Thyroid gland (tissue), 4 donors: ENCODE measurements at regions not wholly inside any gene's neighbourhood (a gene's known extent, or its start where the extent isn't known, plus 50 kb on each side); places are given as distances from the start of the nearest gene placed in this dataset.

Source experiments
- DNase-seq, 2 donors: peaks; one replicate each; pipeline ENCODE4 v3.0.0-alpha.2; 2019
- H3K27ac ChIP-seq, 3 donors: fragments of 200-600 bp; sonication (generic); 1 replicate in 2 of 3; 2 replicates in 1 of 3; pipeline ENCODE4 v1.5.1; 2016 to 2019; ENCODE audit warnings: mild to moderate bottlenecking in 1 of 3, moderate library complexity in 1 of 3
- H3K27me3 ChIP-seq: fragments of 200-600 bp; sonication (generic); one replicate; pipeline ENCODE4 v1.5.1; 2019
- H3K36me3 ChIP-seq, 2 donors: fragments of 200-600 bp; sonication (generic); one replicate each; pipeline ENCODE4 v1.5.1; 2016 to 2019
- H3K4me1 ChIP-seq, 2 donors: fragments of 200-600 bp; sonication (generic); one replicate each; pipeline ENCODE4 v1.5.1; 2017 to 2019
- H3K4me3 ChIP-seq, 3 donors: fragments of 200-600 bp; sonication (generic); replicated peaks in 1 of 3; 1 replicate in 2 of 3; 2 replicates in 1 of 3; pipeline ENCODE4 v1.5.1; 2016; ENCODE audit warnings: mild to moderate bottlenecking in 1 of 3
- H3K9me3 ChIP-seq: fragments of 200-600 bp; sonication (generic); one replicate; pipeline ENCODE4 v1.5.1; 2017
- WGBS, 2 donors: methylation state at CpG; one replicate each; pipeline ENCODE4 v1.1.5; 2017; 5-methylcytosine and 5-hydroxymethylcytosine counted together
- intact Hi-C: fragments of 100-400 bp; cut with DNase I; formaldehyde crosslinking; loops from one replicate; pipeline ENCODE4 v1.15.1; 2023
- TF ChIP-seq, protein P1 (sequence below), 6 experiments: fragments of 200-600 bp in 3 of 6; fragments of 450-650 bp in 3 of 6; sonication (generic) in 3 of 6; IDR thresholded peaks; one replicate each; pipeline ENCODE4 v1.5.1; 2016 to 2019; ENCODE audit warnings: antibody characterized with exemption in 6 of 6, mild to moderate bottlenecking in 2 of 6, inconsistent platforms in 1 of 6, moderate library complexity in 1 of 6

DNA sequence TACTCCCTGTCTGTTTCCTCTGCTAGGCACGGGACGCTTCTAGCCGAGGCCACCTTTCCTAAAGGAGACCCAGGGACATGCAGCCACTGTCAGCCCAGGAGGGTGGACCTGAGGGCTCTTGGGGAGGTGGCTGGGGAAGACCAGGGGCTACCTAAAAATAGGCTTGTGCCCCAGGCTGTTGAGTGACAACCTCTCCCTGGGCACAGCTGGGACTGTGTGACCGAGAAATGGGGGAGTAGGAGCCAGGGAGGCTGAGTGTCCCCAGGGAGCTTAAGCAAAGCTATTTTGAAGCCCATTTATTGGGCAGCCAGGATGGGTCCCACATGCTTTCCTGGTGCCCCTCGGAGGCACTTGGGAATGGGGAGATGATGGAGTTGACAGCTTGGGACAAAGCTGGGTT lies 63.8 kb downstream of the CALML3 start:
- H3K9me3 ChIP-seq: no peaks in the 10 kb centered on the region
- intact Hi-C loops: no loop called here
- no peak overlapping the region for H3K4me3 ChIP-seq
- TF ChIP-seq, protein P1, sequence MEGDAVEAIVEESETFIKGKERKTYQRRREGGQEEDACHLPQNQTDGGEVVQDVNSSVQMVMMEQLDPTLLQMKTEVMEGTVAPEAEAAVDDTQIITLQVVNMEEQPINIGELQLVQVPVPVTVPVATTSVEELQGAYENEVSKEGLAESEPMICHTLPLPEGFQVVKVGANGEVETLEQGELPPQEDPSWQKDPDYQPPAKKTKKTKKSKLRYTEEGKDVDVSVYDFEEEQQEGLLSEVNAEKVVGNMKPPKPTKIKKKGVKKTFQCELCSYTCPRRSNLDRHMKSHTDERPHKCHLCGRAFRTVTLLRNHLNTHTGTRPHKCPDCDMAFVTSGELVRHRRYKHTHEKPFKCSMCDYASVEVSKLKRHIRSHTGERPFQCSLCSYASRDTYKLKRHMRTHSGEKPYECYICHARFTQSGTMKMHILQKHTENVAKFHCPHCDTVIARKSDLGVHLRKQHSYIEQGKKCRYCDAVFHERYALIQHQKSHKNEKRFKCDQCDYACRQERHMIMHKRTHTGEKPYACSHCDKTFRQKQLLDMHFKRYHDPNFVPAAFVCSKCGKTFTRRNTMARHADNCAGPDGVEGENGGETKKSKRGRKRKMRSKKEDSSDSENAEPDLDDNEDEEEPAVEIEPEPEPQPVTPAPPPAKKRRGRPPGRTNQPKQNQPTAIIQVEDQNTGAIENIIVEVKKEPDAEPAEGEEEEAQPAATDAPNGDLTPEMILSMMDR (IDR thresholded peaks at IDR 0.05): no peak
- H3K27ac ChIP-seq: no peak overlapping the region
- H3K27me3 ChIP-seq: no peaks in the 10 kb centered on the region
- H3K4me1 ChIP-seq: peaks cover 27 to 36% of the 10 kb centered on the region in 2 donors
- no peaks in the 10 kb centered on the region for H3K36me3 ChIP-seq
- no peak for DNase-seq
- 86 to 92% methylated on average over 5 of the region's 5 CpGs for WGBS, 2 donors
